GM20431 (cell line): ENCODE measurements at regions not wholly inside any gene's neighbourhood (a gene's known extent, or its start where the extent isn't known, plus 50 kb on each side); places are given as distances from the start of the nearest gene placed in this dataset.

Experiments
- in situ Hi-C: fragments of 300-500 bp; cut with MseI, MboI; formaldehyde crosslinking; loops from one replicate; pipeline ENCODE4 v1.15.0; 2020; ENCODE audit warnings: low sequenced_read_pairs; ENCODE audit not compliant: unreplicated experiment

- in situ Hi-C loops = no loop called here
These were observed 73.3 kb downstream of the TASL start for GRCh38 chrX:30504309-30504708.

GRCh38 chrX:30495468-30495867 is 82.1 kb downstream of the TASL start:
- in situ Hi-C loops = loop anchor here (25.0 kb wide), 2 partner anchors 208 to 358 kb away; no protein-coding TSS in a partner anchor

GRCh38 chrX:30493348-30493747 is 84.2 kb downstream of the TASL start:
- in situ Hi-C loops = loop anchor here (25.0 kb wide), 2 partner anchors 206 to 356 kb away; no protein-coding TSS in a partner anchor

- in situ Hi-C loops = loop anchor here (25.0 kb wide), 2 partner anchors 202 to 352 kb away; no protein-coding TSS in a partner anchor
These were observed 88.2 kb downstream of the TASL start for GRCh38 chrX:30489323-30489722.

- in situ Hi-C loops = loop anchor here (25.0 kb wide), 2 partner anchors 201 to 351 kb away; no protein-coding TSS in a partner anchor
These were observed 89.5 kb downstream of the TASL start for GRCh38 chrX:30488092-30488491.

GRCh38 chrX:30483996-30484395 is 93.6 kb downstream of the TASL start:
- in situ Hi-C loops = loop anchor here (25.0 kb wide), 2 partner anchors 197 to 347 kb away; no protein-coding TSS in a partner anchor

- in situ Hi-C loops = no loop called here
These were observed 109.1 kb downstream of the TASL start for GRCh38 chrX:30468471-30468870.
